ENCODE measurements at regions not wholly inside any gene's neighbourhood (a gene's known extent, or its start where the extent isn't known, plus 50 kb on each side); places are given as distances from the start of the nearest gene placed in this dataset.

DNA sequence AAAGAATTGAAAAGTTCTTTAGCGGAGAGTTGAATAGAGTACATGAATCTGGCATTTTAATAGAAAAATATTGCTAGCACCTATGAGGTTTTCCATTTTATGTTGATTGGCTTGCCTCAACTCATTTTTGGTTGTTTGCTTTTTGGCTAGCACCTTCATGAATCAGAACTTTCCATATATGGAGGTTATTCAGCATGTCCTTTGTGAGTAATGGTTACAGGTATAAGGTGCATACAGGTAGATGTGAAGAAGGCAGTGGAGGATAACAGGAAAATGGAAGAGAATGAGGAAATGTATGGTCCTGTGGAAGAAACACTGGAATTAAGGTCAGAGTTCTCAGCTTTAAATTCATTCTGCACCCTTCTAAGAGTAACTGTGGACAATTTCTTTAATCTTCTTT is 98.1 kb upstream of the GBE1 start:
- peaks cover 9% of the 10 kb centered on the region for H3K27me3 Mint-ChIP-seq
- no peaks in the 10 kb centered on the region for H3K36me3 Mint-ChIP-seq (ENCODE audit: low read depth)
- ATAC-seq (ENCODE audit: low read depth) (no peak), DNase-seq (no peak)
- no peak overlapping the region for H3K27ac Mint-ChIP-seq
- CTCF ChIA-PET, result no interaction called here
- H3K4me1 Mint-ChIP-seq, result no peaks in the 10 kb centered on the region
- H3K9me3 Mint-ChIP-seq, result no peaks in the 10 kb centered on the region
- TF ChIP-seq, protein P1, sequence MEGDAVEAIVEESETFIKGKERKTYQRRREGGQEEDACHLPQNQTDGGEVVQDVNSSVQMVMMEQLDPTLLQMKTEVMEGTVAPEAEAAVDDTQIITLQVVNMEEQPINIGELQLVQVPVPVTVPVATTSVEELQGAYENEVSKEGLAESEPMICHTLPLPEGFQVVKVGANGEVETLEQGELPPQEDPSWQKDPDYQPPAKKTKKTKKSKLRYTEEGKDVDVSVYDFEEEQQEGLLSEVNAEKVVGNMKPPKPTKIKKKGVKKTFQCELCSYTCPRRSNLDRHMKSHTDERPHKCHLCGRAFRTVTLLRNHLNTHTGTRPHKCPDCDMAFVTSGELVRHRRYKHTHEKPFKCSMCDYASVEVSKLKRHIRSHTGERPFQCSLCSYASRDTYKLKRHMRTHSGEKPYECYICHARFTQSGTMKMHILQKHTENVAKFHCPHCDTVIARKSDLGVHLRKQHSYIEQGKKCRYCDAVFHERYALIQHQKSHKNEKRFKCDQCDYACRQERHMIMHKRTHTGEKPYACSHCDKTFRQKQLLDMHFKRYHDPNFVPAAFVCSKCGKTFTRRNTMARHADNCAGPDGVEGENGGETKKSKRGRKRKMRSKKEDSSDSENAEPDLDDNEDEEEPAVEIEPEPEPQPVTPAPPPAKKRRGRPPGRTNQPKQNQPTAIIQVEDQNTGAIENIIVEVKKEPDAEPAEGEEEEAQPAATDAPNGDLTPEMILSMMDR (IDR thresholded peaks at IDR 0.05), result no peak
- POLR2A ChIA-PET, result no interaction called here
- intact Hi-C loops (cut with micrococcal nuclease), result no loop called here
- no peak overlapping the region for H3K4me3 Mint-ChIP-seq

DNA sequence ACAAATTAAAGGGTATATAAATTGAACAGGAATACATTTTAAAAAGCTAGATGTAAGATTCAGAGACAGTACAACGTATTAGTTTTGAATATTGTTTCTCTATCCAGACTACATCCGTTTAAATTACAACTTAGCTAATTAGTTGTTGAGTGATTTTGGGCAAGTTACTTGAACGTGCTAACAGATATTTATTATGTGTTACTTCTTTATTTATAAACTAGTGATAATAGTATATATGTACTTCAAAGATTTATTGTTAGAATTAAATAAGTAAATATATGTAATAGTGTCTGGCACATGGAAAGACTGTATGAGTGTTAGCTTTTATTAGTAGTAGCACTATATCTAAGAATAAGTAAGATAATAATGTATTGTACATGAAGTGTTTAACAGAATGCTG is 92.0 kb upstream of the GBE1 start:
- intact Hi-C loops (cut with micrococcal nuclease), result no loop called here
- no peak for DNase-seq
- TF ChIP-seq, protein P1 (IDR thresholded peaks at IDR 0.05), result no peak
- ChIA-PET CTCF (no interaction called here), POLR2A (no interaction called here)
- ATAC-seq (ENCODE audit: low read depth), result no peak
- Mint-ChIP-seq H3K4me1 (no peaks in the 10 kb centered on the region), H3K27me3 (no peaks in the 10 kb centered on the region), H3K4me3 (no peak overlapping the region), H3K9me3 (no peaks in the 10 kb centered on the region), H3K36me3 (ENCODE audit: low read depth) (no peaks in the 10 kb centered on the region), H3K27ac (no peak overlapping the region)

DNA sequence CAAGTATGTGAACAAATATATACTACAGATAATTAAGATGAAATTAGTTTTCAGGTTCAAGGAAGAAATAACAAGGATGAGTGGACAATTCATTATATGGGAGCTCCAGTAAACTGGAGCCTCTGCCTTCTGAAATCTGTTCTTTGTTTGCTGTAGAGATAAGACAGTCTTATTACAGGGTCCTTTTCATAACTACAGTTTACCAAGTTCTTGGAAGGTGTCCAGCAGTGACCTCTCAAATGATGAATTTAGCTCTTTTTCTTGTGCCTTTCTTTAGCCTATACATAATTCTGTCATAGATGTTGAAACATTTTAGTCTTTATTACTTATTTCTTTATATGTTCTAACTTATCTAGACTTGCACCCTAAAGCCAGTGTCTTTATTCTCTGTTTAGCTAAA is 89.7 kb upstream of the GBE1 start:
- Mint-ChIP-seq H3K27ac (no peak overlapping the region), H3K9me3 (no peaks in the 10 kb centered on the region), H3K36me3 (ENCODE audit: low read depth) (no peaks in the 10 kb centered on the region), H3K27me3 (no peaks in the 10 kb centered on the region), H3K4me1 (no peaks in the 10 kb centered on the region), H3K4me3 (no peak overlapping the region)
- intact Hi-C loops (cut with micrococcal nuclease), result no loop called here
- CTCF ChIA-PET, result no interaction called here
- POLR2A ChIA-PET, result no interaction called here
- ATAC-seq (ENCODE audit: low read depth) (no peak), DNase-seq (no peak)
- TF ChIP-seq, protein P1 (IDR thresholded peaks at IDR 0.05), result no peak

DNA sequence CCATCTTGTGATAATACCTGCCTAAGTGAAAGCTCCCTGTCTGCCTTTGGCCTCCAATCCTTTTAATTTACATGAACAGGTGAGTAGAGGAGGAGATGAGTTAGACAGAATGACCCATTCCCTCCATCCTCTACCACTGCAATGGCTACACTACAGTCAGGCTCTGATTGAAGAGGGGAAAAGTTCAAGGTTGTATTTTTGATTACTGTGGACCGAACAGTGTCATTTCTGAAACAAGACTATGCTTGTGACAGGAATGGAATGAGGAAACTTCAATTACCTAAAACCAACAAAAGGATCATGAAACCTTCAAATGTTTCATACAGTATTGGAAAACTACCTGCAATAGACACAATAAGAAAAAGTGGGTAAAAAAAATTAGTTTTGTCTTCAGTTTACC is 85.5 kb upstream of the GBE1 start:
- Mint-ChIP-seq H3K27me3 (no peaks in the 10 kb centered on the region), H3K4me1 (no peaks in the 10 kb centered on the region), H3K36me3 (ENCODE audit: low read depth) (no peaks in the 10 kb centered on the region), H3K27ac (no peak overlapping the region), H3K4me3 (no peak overlapping the region), H3K9me3 (no peaks in the 10 kb centered on the region)
- intact Hi-C loops (cut with micrococcal nuclease), result no loop called here
- TF ChIP-seq, protein P1 (IDR thresholded peaks at IDR 0.05), result no peak
- DNase-seq (no peak), ATAC-seq (ENCODE audit: low read depth) (no peak)
- ChIA-PET POLR2A (no interaction called here), CTCF (no interaction called here)

DNA sequence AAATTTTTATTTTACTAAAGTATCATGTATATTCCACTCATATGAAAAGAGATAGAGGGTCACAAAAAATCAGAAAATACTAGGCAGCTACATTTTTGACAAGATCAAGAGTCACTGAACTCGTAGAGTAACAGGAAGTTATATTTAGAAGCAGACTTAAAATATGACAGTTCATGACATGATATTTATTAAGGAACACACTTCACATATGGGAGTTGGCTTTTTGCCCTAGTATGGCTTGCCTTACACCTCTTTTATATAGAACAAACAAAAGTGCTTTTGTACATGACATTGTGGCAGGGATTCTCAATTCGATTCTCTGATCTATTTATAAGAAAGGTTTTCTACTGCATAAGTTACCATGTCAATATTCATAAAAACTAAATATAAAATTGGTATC is 80.1 kb upstream of the GBE1 start:
- TF ChIP-seq, protein P1 (IDR thresholded peaks at IDR 0.05), result no peak
- H3K9me3 Mint-ChIP-seq, result no peaks in the 10 kb centered on the region
- no peaks in the 10 kb centered on the region for H3K36me3 Mint-ChIP-seq (ENCODE audit: low read depth)
- ATAC-seq (ENCODE audit: low read depth) (no peak), DNase-seq (no peak)
- no peak overlapping the region for H3K27ac Mint-ChIP-seq
- POLR2A ChIA-PET, result no interaction called here
- CTCF ChIA-PET, result no interaction called here
- peaks cover 7% of the 10 kb centered on the region for H3K4me1 Mint-ChIP-seq
- no peak overlapping the region for H3K4me3 Mint-ChIP-seq
- H3K27me3 Mint-ChIP-seq, result no peaks in the 10 kb centered on the region
- intact Hi-C loops (cut with micrococcal nuclease), result no loop called here

Measured in activated B cell treated with CpG ODN at 0.5 μM for 24 hours (primary cell).